Choroid plexus epithelial cell (primary cell): ENCODE measurements at regions not wholly inside any gene's neighbourhood (a gene's known extent, or its start where the extent isn't known, plus 50 kb on each side); places are given as distances from the start of the nearest gene placed in this dataset.

ENCODE experiments used
- DNase-seq: peaks from one replicate; pipeline ENCODE4 v3.0.0-alpha.2; 2010; ENCODE audit warnings: low read depth
- H3K4me3 ChIP-seq: 2 replicates; pipeline ENCODE4 v1.5.1; 2011; ENCODE audit warnings: low read depth, mild to moderate bottlenecking, control low read depth, low read length, moderate library complexity
- TF ChIP-seq, protein P1 (sequence below): conservative IDR thresholded peaks from 2 replicates; pipeline ENCODE4 v1.5.1; 2011; ENCODE audit warnings: low read depth, mild to moderate bottlenecking, control low read depth, inconsistent platforms, low read length, moderate library complexity

DNA sequence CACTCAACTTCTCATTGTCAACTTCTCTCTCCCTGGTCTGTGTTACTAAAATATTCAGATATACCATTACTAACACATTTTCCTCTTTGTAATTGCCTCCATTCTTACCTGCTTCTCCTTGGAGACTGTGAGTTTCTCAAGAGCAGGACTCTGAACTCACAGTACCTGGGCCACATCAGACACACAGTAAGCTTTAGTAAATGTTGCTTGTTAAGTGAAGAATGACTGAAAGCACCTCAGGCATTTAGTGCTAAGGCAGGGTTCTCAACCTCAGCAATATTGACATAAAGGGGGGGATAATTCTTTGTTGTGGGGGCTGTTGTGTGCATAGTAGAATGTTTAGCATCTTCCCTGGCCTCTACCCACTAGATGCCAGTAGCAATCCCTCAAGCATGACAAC lies 72.0 kb upstream of the RAB11FIP2 start:
- no peak overlapping the region for H3K4me3 ChIP-seq
- TF ChIP-seq, protein P1, sequence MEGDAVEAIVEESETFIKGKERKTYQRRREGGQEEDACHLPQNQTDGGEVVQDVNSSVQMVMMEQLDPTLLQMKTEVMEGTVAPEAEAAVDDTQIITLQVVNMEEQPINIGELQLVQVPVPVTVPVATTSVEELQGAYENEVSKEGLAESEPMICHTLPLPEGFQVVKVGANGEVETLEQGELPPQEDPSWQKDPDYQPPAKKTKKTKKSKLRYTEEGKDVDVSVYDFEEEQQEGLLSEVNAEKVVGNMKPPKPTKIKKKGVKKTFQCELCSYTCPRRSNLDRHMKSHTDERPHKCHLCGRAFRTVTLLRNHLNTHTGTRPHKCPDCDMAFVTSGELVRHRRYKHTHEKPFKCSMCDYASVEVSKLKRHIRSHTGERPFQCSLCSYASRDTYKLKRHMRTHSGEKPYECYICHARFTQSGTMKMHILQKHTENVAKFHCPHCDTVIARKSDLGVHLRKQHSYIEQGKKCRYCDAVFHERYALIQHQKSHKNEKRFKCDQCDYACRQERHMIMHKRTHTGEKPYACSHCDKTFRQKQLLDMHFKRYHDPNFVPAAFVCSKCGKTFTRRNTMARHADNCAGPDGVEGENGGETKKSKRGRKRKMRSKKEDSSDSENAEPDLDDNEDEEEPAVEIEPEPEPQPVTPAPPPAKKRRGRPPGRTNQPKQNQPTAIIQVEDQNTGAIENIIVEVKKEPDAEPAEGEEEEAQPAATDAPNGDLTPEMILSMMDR: no peak
- no peak for DNase-seq

DNA sequence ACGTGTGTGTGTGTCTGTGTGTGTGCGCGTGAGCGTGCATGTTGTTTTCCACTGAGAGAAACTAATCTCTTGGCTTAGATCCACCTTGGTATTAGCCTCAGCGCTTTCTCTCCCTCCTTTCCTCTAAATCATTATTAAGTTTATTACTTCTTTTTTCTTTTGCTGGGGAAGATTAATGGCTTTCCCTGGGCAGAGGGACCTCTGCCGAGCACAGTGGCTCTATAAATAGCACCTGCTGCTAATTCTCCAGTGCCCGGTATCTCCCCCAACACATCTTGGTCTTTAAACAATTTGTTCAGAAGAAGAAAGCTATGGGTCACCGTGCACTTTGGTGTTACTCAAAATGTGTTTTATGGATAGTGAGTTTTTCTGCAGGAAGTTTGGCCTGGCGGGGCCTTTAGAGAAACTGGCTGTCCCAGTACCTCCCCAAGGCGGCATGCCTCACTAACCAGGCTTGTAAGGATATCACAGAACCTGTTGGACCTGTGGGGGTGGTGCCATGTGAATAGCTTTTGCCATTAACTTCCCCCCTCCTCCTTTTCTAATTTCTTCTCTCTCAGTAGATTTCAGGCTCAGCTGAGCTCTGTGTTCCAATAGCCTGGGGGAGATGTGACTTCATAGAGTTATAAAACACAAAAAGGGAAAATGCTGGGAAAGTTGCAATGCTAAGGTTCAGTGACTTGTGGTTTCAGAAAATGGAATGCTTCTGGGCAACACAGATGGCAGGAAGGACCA lies 70.1 kb upstream of the RAB11FIP2 start:
- H3K4me3 ChIP-seq: no peak overlapping the region
- TF ChIP-seq, protein P1: no peak
- no peak for DNase-seq

DNA sequence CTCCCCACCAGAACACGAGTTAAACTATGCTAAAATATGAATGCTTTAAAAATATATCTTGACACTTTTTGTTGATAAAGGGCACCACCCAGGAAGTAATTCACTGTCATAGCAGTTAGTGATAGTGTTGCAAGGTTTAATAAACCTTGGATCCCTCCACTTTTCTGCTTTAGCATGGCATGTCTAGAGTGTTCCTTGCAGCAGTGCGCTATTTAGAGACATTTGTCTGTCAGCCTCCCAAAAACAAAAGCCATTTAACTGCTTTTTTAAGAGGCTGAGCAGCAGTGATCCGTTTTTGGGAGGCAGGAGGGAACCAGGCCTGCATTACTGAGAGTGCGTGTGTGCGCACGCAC lies 69.6 kb upstream of the RAB11FIP2 start:
- H3K4me3 ChIP-seq: no peak overlapping the region
- TF ChIP-seq, protein P1: no peak
- no peak for DNase-seq

DNA sequence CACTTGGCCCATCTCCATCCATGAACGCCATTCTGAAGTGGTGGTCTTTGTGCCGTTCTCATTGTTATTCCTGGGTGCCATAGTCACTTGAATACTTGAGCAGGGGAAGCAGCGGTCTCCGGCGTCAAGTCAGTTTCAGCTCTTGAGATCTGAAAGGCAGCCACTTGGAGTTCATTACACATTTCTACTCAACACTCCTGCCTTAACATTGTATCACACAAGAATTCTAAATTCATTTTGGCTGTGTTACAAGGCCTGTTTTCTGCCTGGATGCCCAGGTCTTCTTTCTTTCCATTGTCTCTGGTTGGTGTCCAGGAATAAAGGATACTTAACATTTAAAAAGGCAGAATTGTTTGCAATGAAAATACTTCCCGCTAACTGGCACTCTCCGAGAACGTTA lies 69.0 kb upstream of the RAB11FIP2 start:
- TF ChIP-seq, protein P1: no peak
- H3K4me3 ChIP-seq: no peak overlapping the region

DNA sequence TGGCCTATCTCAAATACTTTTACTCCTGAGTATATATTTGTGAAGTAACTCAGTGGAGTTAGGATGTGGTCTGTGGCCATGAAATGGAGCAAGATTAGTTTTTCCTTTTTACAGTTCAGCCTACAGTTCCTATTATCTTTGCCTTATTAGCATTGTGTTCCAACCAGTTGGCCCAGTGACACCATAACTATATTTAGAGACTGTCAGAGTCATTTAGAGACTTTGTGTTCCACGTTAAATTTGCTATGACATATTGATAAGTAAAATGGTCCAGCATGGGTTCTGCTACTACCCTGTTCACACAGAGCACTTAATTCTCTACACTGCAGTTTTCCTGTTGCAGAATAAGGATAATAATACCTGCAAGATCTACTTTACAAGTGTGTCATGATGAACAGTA lies 68.3 kb upstream of the RAB11FIP2 start:
- H3K4me3 ChIP-seq: no peak overlapping the region
- DNase-seq: no peak
- TF ChIP-seq, protein P1: no peak

More for the DNA sequence above, 69.0 kb upstream of the RAB11FIP2 start:
- no peak for DNase-seq

DNA sequence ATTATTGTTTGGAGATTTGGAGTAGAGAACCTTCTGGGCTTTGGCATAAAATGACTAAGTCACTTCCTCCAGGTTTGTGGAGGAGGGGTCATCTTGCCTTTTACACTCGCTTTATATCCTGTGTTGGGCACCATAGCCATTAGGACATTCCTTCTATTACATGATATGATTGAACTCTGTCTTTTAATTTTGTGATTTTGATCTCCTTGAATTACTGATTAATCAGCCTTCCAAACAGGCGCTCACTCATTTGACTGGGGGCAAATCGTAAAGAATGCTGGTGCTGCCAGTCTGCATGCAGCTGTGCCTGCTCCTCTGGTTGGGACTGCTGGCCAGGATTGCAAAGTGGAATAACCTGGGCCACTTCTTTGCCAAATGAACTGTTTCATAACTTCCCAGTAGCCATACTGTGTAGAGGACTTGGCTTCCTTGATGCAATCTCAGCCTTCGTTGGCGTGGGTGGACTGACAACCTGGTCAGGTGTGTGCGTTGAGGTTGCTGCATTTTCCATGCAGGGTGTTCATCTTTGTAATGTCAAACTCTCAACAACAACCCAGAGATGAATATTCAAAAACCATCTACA lies 65.9 kb upstream of the RAB11FIP2 start:
- DNase-seq: no peak
- H3K4me3 ChIP-seq: no peak overlapping the region
- TF ChIP-seq, protein P1: no peak

DNA sequence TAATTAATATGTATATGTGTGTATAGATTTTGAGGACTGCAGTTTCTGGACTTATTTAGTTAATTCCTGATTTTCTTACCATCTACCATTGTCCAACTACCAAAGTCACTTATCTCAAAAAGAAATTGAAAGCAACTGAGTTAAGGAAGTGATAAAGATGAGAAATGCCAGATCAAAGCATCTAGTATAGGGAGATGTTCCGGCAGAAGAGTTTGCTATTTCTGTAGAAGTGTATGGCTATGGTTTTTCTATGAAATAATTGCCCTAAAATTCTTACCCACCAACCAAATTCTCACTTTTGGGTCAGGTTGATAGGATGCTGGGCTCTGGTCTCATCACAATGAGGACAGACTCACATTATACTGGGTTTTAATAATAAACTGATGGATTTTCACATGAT lies 64.0 kb upstream of the RAB11FIP2 start:
- DNase-seq: no peak
- H3K4me3 ChIP-seq: no peak overlapping the region
- TF ChIP-seq, protein P1: no peak
